Endothelial cell of umbilical vein (primary cell): ENCODE measurements at regions not wholly inside any gene's neighbourhood (a gene's known extent, or its start where the extent isn't known, plus 50 kb on each side); places are given as distances from the start of the nearest gene placed in this dataset.

Experiments used
- BruUV-seq: library from RNA; stranded (reverse); fragments of 400-500 nt; replicated peaks from 2 replicates; lab custom pipeline; 2021; lab: Mats Ljungman, UMichigan
- CTCF ChIA-PET: fragments of 300-600, 350-600 bp; sonication (Branson Sonifier 250); formaldehyde crosslinking; loops from one replicate; lab custom pipeline; 2021; ENCODE audit warnings: antibody characterized with exemption, inconsistent platforms; lab: Charles Lee
- POLR2A ChIA-PET: fragments of 300-600, 350-600 bp; sonication (Branson Sonifier 250); formaldehyde crosslinking; loops from one replicate; lab custom pipeline; 2021; ENCODE audit warnings: antibody characterized with exemption, inconsistent platforms; lab: Charles Lee
- DNase-seq: peaks from one replicate; pipeline ENCODE4 v3.0.0-alpha.2; 2011; ENCODE audit warnings: low read depth, low spot score
- FAIRE-seq: peaks from 2 replicates; lab custom pipeline; 2011; peaks lifted over from hg19 to GRCh38; lab: Jason Lieb, UNC
- H2AFZ ChIP-seq: 2 replicates; pipeline ENCODE4 v1.6.0; 2012; ENCODE audit warnings: low read depth, low read length, control low read depth, inconsistent platforms
- H3K27ac ChIP-seq: 2 replicates; pipeline ENCODE4 v1.5.1; 2011; ENCODE audit warnings: low read depth, mild to moderate bottlenecking, control low read depth, low read length, moderate library complexity; ENCODE audit not compliant: insufficient read depth
- H3K27me3 ChIP-seq, 2 experiments: 2 replicates each; pipeline versions ENCODE4 v1.6.0 to v1.6.1; 2011; ENCODE audit warnings: low read length in 2 of 2, mixed read lengths in 1 of 2; ENCODE audit not compliant: control insufficient read depth in 2 of 2, insufficient read depth in 2 of 2
- H3K36me3 ChIP-seq, 2 experiments: 2 replicates in 1 of 2; 3 replicates in 1 of 2; pipeline ENCODE4 v1.5.1; 2011; ENCODE audit warnings: low read length in 2 of 2, mild to moderate bottlenecking in 1 of 2, moderate library complexity in 1 of 2; ENCODE audit not compliant: control insufficient read depth in 2 of 2, insufficient read depth in 2 of 2; ENCODE audit errors: extremely low read depth in 1 of 2
- H3K4me1 ChIP-seq: 3 replicates; pipeline ENCODE4 v1.5.1; 2011; ENCODE audit warnings: mild to moderate bottlenecking, low read length; ENCODE audit not compliant: control insufficient read depth, insufficient read depth; ENCODE audit errors: extremely low read depth
- H3K4me2 ChIP-seq: 2 replicates; pipeline ENCODE4 v1.6.1; 2011; ENCODE audit warnings: low read length, control low read depth, mixed read lengths; ENCODE audit not compliant: insufficient read depth
- H3K4me3 ChIP-seq, 3 experiments: fragments of 200-600 bp in 1 of 3; sonication (generic), shearing (Covaris generic) in 1 of 3; replicated peaks in 1 of 3; 2 replicates each; pipeline ENCODE4 v1.5.1; 2011 to 2016; ENCODE audit warnings: control low read depth in 3 of 3, low read length in 3 of 3, mild to moderate bottlenecking in 2 of 3, inconsistent platforms in 1 of 3, low read depth in 1 of 3, moderate library complexity in 1 of 3; ENCODE audit not compliant: insufficient read depth in 1 of 3
- H3K79me2 ChIP-seq: 2 replicates; pipeline ENCODE4 v1.6.0; 2012; ENCODE audit warnings: low read length, inconsistent platforms; ENCODE audit not compliant: control insufficient read depth, insufficient read depth
- H3K9ac ChIP-seq: replicated peaks from 2 replicates; pipeline ENCODE3; 2011; ENCODE audit warnings: low read length, control low read depth; ENCODE audit not compliant: insufficient read depth; ENCODE audit errors: extremely low read depth
- H3K9me1 ChIP-seq: replicated peaks from 3 replicates; pipeline ENCODE4 v1.6.0; 2011; ENCODE audit warnings: mild to moderate bottlenecking, low read length; ENCODE audit not compliant: control insufficient read depth, insufficient read depth; ENCODE audit errors: extremely low read depth
- H3K9me3 ChIP-seq: replicated peaks from 2 replicates; pipeline ENCODE4 v1.5.1; 2012; ENCODE audit warnings: low read length, inconsistent platforms; ENCODE audit not compliant: control insufficient read depth, insufficient read depth
- H4K20me1 ChIP-seq: replicated peaks from 2 replicates; pipeline ENCODE3; 2011; ENCODE audit warnings: mild to moderate bottlenecking, low read length; ENCODE audit not compliant: control insufficient read depth, insufficient read depth; ENCODE audit errors: extremely low read depth
- EZH2 ChIP-seq: IDR thresholded peaks from 2 replicates; pipeline ENCODE4 v1.6.1; 2012; ENCODE audit warnings: borderline replicate concordance, low read depth, mild to moderate bottlenecking, moderate library complexity, low read length, inconsistent platforms; ENCODE audit not compliant: severe bottlenecking
- FOS ChIP-seq: IDR thresholded peaks from 2 replicates; pipeline ENCODE4 v1.6.1; 2011; ENCODE audit warnings: mild to moderate bottlenecking, low read length, moderate library complexity, borderline replicate concordance; ENCODE audit not compliant: insufficient read depth
- GATA2 ChIP-seq: IDR thresholded peaks from 2 replicates; pipeline ENCODE4 v1.7.0; 2011; ENCODE audit warnings: low read depth, mild to moderate bottlenecking, moderate library complexity, mixed read lengths, low read length; ENCODE audit not compliant: insufficient read length, insufficient read depth
- JUN ChIP-seq: IDR thresholded peaks from 2 replicates; pipeline ENCODE4 v1.6.1; 2011; ENCODE audit warnings: borderline replicate concordance, low read depth; ENCODE audit not compliant: insufficient read length, insufficient read depth
- MYC ChIP-seq: IDR thresholded peaks from one replicate; pipeline ENCODE4 v1.6.1; 2011; ENCODE audit warnings: mild to moderate bottlenecking, low read depth, low read length
- POLR2A ChIP-seq: IDR thresholded peaks from 2 replicates; pipeline ENCODE4 v1.6.1; 2012; ENCODE audit warnings: low read depth, mild to moderate bottlenecking, control low read depth, low read length
- POLR2AphosphoS5 ChIP-seq: IDR thresholded peaks from 2 replicates; pipeline ENCODE4 v1.6.1; 2012; ENCODE audit warnings: low read depth, mild to moderate bottlenecking, control low read depth, low read length, moderate library complexity; ENCODE audit not compliant: insufficient read depth
- dilution Hi-C: fragments of 300-500 bp; cut with MboI; formaldehyde crosslinking; loops from one replicate; pipeline ENCODE4 v1.15.0; 2019; ENCODE audit warnings: low sequenced_read_pairs; ENCODE audit not compliant: extremely low pct_ligation_motif_present
- intact Hi-C: fragments of 100-400 bp; cut with micrococcal nuclease; formaldehyde crosslinking; loops from one replicate; pipeline ENCODE4 v1.10.0; 2022
- TF ChIP-seq, protein P1 (sequence below): IDR thresholded peaks from 2 replicates; pipeline ENCODE4 v1.6.1; 2011; ENCODE audit not compliant: insufficient read depth, insufficient read length
- TF ChIP-seq, protein P2 (sequence below), 2 donors: IDR thresholded peaks; 1 replicate in 1 of 2; 2 replicates in 1 of 2; pipeline ENCODE4 v1.5.1; 2011; ENCODE audit warnings: low read length in 2 of 2, mild to moderate bottlenecking in 2 of 2, moderate library complexity in 2 of 2, control low read depth in 1 of 2, inconsistent platforms in 1 of 2, low read depth in 1 of 2; ENCODE audit not compliant: insufficient read depth in 1 of 2; ENCODE audit errors: extremely low read depth in 1 of 2

DNA sequence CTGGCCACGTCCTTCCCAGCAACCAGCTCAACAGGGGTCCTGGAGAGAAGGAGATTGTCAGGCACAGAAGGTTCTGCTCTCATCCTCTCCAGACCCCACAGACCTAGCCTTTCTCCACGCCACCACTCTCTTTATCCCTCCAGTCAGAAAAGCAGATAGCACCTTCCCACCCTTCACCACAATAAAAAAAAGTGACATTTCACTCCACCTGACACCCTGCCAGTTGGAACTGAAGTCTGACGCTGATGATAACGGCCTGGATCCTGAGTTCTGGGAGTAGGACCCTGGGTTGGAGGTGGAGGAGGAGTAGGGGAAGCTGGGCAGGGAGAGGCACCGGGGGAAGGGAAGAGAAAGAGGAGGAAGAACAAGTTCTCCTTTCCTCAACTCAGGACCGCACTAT, 127.5 kb upstream of the ANO1 start:
- POLR2A ChIA-PET: no interaction called here
- dilution Hi-C loops: no loop called here
- H3K27me3 ChIP-seq: peaks cover 0 to 2% of the 10 kb centered on the region in 2 experiments
- H3K9me1 ChIP-seq: no peaks in the 10 kb centered on the region
- H3K4me1 ChIP-seq: peaks cover 20% of the 10 kb centered on the region
- H3K36me3 ChIP-seq: no peaks in the 10 kb centered on the region
- FAIRE-seq: no peak
- H3K9me3 ChIP-seq: no peaks in the 10 kb centered on the region
- DNase-seq: no peak
- no peak overlapping the region for H3K4me2 ChIP-seq
- H3K4me3 ChIP-seq: no peak overlapping the region
- no peak overlapping the region for H3K27ac ChIP-seq
- intact Hi-C loops: loop anchor here (1.0 kb wide), 1 partner anchor 241 kb away; no protein-coding TSS in a partner anchor
- no peak overlapping the region for H2AFZ ChIP-seq
- BruUV-seq: no TSS peak
- CTCF ChIA-PET: interaction anchor here (0.8 kb wide), 1 partner anchor 132 kb away, joined by 3 read pairs; no protein-coding TSS in a partner anchor
- H4K20me1 ChIP-seq: no peaks in the 10 kb centered on the region
- no peak for TF ChIP-seq MYC
- no peak for TF ChIP-seq EZH2
- TF ChIP-seq FOS: no peak
- no peaks in the 10 kb centered on the region for H3K79me2 ChIP-seq
- no peak overlapping the region for H3K9ac ChIP-seq

DNA sequence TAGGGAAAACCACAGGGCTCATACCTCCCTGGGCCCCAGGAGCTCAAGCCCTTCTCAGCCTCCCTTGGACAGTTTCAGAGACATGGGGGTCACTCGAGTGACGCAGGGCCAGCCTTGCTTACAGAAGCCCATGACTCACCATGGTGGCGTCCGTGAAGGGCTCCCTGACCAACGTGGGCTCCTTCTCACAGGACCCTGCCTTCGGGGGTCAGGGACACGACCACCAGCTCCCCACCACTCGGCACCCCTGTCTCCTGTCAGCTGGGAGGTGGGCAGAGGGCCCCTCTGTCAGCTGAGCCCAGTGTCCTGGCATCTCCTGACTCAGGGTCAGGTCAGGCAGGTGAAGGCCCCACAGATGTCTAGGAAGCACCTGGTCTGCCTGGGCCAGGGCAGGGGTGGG, 126.3 kb upstream of the ANO1 start:
- CTCF ChIA-PET: interaction anchor here (0.6 to 1.4 kb wide), 4 partner anchors 33 to 244 kb away, joined by 3 read pairs; no protein-coding TSS in a partner anchor
- Histone ChIP-seq H4K20me1 (no peaks in the 10 kb centered on the region), H3K9me3 (no peaks in the 10 kb centered on the region), H3K4me1 (peaks cover 20% of the 10 kb centered on the region), H3K27ac (no peak overlapping the region), H3K4me2 (no peak overlapping the region), H2AFZ (no peak overlapping the region), H3K27me3 (no peaks in the 10 kb centered on the region), H3K79me2 (no peaks in the 10 kb centered on the region), H3K36me3 (no peaks in the 10 kb centered on the region), H3K9ac (no peak overlapping the region), H3K4me3 (no peak overlapping the region), H3K9me1 (no peaks in the 10 kb centered on the region)
- POLR2A ChIA-PET: no interaction called here
- TF ChIP-seq JUN (no peak), EZH2 (no peak), POLR2AphosphoS5 (no peak), MYC (no peak), FOS (no peak), POLR2A (no peak), GATA2 (no peak)
- TF ChIP-seq, protein P1, sequence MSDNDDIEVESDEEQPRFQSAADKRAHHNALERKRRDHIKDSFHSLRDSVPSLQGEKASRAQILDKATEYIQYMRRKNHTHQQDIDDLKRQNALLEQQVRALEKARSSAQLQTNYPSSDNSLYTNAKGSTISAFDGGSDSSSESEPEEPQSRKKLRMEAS: no peak
- TF ChIP-seq, protein P2, sequence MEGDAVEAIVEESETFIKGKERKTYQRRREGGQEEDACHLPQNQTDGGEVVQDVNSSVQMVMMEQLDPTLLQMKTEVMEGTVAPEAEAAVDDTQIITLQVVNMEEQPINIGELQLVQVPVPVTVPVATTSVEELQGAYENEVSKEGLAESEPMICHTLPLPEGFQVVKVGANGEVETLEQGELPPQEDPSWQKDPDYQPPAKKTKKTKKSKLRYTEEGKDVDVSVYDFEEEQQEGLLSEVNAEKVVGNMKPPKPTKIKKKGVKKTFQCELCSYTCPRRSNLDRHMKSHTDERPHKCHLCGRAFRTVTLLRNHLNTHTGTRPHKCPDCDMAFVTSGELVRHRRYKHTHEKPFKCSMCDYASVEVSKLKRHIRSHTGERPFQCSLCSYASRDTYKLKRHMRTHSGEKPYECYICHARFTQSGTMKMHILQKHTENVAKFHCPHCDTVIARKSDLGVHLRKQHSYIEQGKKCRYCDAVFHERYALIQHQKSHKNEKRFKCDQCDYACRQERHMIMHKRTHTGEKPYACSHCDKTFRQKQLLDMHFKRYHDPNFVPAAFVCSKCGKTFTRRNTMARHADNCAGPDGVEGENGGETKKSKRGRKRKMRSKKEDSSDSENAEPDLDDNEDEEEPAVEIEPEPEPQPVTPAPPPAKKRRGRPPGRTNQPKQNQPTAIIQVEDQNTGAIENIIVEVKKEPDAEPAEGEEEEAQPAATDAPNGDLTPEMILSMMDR (IDR thresholded peaks at IDR 0.05; ENCODE audit: extremely low read depth in 1 of 2, insufficient read depth in 1 of 2, low read depth in 1 of 2, low read length in 2 of 2): no peak
- DNase-seq: no peak
- intact Hi-C loops: no loop called here
- dilution Hi-C loops: no loop called here
- FAIRE-seq: no peak
- BruUV-seq: no TSS peak
